HEK293T (cell line): ENCODE measurements at regions not wholly inside any gene's neighbourhood (a gene's known extent, or its start where the extent isn't known, plus 50 kb on each side); places are given as distances from the start of the nearest gene placed in this dataset.

ENCODE experiments used
- CTCF ChIA-PET: fragments of 350-600 bp; formaldehyde crosslinking; extraction: SDS; loops from one replicate; lab custom pipeline; 2021; ENCODE audit warnings: antibody characterized with exemption, inconsistent platforms; lab: Yijun Ruan, JAX
- POLR2A ChIA-PET: fragments of 350-600 bp; formaldehyde crosslinking; extraction: SDS; loops from one replicate; lab custom pipeline; 2020; ENCODE audit warnings: antibody characterized with exemption, inconsistent platforms; lab: Yijun Ruan, JAX
- DNase-seq: peaks from one replicate; pipeline ENCODE4 v3.0.0; 2012; ENCODE audit warnings: mixed read lengths; ENCODE audit errors: extremely low spot score
- ARNT ChIP-seq: fragments of 450-650 bp; IDR thresholded peaks from 2 replicates; pipeline ENCODE4 v1.6.1; 2017; ENCODE audit warnings: mild to moderate bottlenecking
- BHLHE40 ChIP-seq: fragments of 450-650 bp; IDR thresholded peaks from 2 replicates; pipeline ENCODE4 v1.6.1; 2016; ENCODE audit warnings: mild to moderate bottlenecking, moderate library complexity, borderline replicate concordance
- CTBP1 ChIP-seq: fragments of 450-650 bp; IDR thresholded peaks from 2 replicates; pipeline ENCODE4 v1.6.1; 2016; ENCODE audit warnings: borderline replicate concordance
- ELF4 ChIP-seq: fragments of 450-650 bp; IDR thresholded peaks from 2 replicates; pipeline ENCODE4 v1.6.1; 2017; ENCODE audit warnings: antibody characterized with exemption
- FOXA1 ChIP-seq: fragments of 450-650 bp; IDR thresholded peaks from 2 replicates; pipeline ENCODE4 v1.6.1; 2016; ENCODE audit warnings: mild to moderate bottlenecking
- FOXK2 ChIP-seq: fragments of 450-650 bp; IDR thresholded peaks from 2 replicates; pipeline ENCODE4 v1.6.1; 2016; ENCODE audit warnings: mild to moderate bottlenecking
- FOXM1 ChIP-seq: fragments of 450-650 bp; IDR thresholded peaks from 2 replicates; pipeline ENCODE4 v1.6.1; 2017; ENCODE audit warnings: mild to moderate bottlenecking, borderline replicate concordance
- HDGF ChIP-seq: fragments of 450-650 bp; IDR thresholded peaks from 2 replicates; pipeline ENCODE4 v1.6.1; 2017; ENCODE audit warnings: antibody characterized with exemption, borderline replicate concordance
- L3MBTL2 ChIP-seq: fragments of 450-650 bp; conservative IDR thresholded peaks from 2 replicates; pipeline ENCODE4 v1.6.1; 2016; ENCODE audit warnings: mild to moderate bottlenecking
- LEF1 ChIP-seq: fragments of 450-650 bp; IDR thresholded peaks from 2 replicates; pipeline ENCODE4 v1.6.1; 2017; ENCODE audit warnings: mild to moderate bottlenecking, borderline replicate concordance
- NFRKB ChIP-seq: fragments of 450-650 bp; IDR thresholded peaks from 2 replicates; pipeline ENCODE4 v1.6.1; 2016; ENCODE audit warnings: mild to moderate bottlenecking, moderate library complexity
- SP1 ChIP-seq: fragments of 450-650 bp; IDR thresholded peaks from 2 replicates; pipeline ENCODE4 v1.6.1; 2017
- SUZ12 ChIP-seq: fragments of 450-650 bp; IDR thresholded peaks from 2 replicates; pipeline ENCODE4 v1.6.1; 2016; ENCODE audit warnings: mild to moderate bottlenecking
- TARDBP ChIP-seq: fragments of 450-650 bp; IDR thresholded peaks from 2 replicates; pipeline ENCODE4 v1.6.1; 2016
- ZNF384 ChIP-seq: fragments of 450-650 bp; IDR thresholded peaks from 2 replicates; pipeline ENCODE4 v1.6.1; 2016
- TF ChIP-seq, protein P1 (sequence below): fragments of 450-650 bp; IDR thresholded peaks from 2 replicates; pipeline ENCODE4 v1.6.1; 2016

DNA sequence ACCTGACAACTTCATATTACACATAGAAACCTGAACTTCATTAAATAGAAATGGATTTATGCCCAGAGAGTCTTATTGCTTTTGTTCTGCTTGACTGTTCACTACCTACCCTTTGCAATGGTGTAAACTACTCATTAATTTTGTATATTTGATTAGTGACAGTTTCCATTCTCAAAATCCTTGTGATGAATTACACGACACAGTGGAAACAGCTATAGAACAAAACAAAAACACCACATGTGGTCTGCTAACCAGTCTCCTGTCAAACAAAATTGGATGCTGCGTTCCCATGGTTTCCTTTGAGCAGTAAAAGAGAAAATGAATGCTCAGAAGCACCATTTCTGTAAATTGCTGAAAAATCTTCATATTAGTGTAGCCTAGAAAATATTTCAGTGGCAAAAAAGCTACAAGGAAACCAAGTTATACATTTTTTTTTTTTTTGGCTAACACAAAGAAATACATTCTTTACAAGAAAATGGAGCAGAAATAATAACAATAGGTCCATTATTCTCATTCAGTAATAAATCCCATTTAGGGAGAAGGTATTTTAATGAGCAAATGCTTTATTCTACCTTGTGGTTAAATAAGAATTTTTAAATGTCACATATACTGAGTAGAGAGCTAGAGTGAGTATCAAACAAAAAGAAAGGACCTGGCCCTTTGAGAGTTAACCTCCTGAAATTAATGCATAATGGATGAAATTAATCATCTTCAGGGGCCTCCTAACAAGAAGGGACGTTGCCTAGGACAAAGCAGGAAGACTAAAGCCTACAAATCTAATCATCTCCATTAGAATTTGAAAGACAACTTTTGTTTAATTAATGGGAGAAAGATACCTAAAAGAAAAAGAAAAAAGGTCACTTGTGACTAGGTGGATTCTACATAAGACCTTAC lies 355.1 kb upstream of the ZC3H15 start:
- ChIA-PET POLR2A (no interaction called here), CTCF (no interaction called here)
- no peak for DNase-seq
- TF ChIP-seq LEF1 (no peak), CTBP1 (no peak), SUZ12 (no peak), ELF4 (no peak), FOXM1 (no peak), SP1 (no peak), TARDBP (no peak), HDGF (no peak), NFRKB (no peak), L3MBTL2 (no peak), FOXK2 (no peak), ZNF384 (no peak), BHLHE40 (no peak)
- TF ChIP-seq, protein P1, sequence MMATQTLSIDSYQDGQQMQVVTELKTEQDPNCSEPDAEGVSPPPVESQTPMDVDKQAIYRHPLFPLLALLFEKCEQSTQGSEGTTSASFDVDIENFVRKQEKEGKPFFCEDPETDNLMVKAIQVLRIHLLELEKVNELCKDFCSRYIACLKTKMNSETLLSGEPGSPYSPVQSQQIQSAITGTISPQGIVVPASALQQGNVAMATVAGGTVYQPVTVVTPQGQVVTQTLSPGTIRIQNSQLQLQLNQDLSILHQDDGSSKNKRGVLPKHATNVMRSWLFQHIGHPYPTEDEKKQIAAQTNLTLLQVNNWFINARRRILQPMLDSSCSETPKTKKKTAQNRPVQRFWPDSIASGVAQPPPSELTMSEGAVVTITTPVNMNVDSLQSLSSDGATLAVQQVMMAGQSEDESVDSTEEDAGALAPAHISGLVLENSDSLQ: no peak

DNA sequence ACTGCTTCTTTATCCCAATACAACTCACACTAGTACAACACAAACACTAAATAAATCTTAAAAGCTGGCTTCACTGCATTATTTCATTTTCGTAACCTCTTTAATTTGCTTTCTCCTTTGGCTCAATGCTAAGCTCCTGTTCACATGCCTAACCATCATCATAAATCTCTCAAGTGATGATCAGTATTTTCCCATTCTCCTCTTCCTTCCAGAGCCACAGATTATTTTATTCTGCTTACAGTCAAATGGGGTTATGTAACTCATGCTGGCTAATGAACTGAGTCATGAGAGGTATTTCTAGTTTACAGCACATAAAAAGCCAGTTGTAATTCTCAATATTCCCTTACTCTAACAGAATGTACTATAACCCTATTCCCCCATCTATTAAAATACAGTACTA lies 350.4 kb upstream of the ZC3H15 start:
- TF ChIP-seq FOXK2 (no peak), ELF4 (no peak), ARNT (no peak), TARDBP (no peak), SP1 (no peak), NFRKB (no peak), L3MBTL2 (no peak), FOXM1 (no peak), CTBP1 (no peak), SUZ12 (no peak), ZNF384 (no peak), HDGF (no peak), BHLHE40 (no peak), FOXA1 (no peak)
- TF ChIP-seq, protein P1: no peak
- ChIA-PET POLR2A (no interaction called here), CTCF (no interaction called here)
- no peak for DNase-seq

DNA sequence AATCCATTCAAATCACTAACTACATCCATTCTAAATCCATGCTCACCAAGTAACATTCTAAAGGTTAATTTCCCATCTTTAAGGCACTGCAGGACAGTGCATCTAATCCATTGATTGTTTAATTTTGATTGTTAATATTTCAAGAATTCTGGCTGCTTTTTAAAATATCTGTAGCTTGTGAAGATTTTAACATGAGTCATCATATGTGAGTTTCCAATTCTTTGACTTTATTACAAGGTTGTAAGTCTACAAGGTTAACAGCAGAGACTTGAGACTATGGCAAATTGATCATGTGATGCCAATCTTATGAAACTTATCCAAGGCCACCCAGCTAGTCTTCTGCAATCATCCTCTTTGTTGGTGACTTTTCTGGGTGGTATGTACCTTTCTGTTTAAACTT lies 349.2 kb upstream of the ZC3H15 start:
- CTCF ChIA-PET: no interaction called here
- POLR2A ChIA-PET: no interaction called here

DNA sequence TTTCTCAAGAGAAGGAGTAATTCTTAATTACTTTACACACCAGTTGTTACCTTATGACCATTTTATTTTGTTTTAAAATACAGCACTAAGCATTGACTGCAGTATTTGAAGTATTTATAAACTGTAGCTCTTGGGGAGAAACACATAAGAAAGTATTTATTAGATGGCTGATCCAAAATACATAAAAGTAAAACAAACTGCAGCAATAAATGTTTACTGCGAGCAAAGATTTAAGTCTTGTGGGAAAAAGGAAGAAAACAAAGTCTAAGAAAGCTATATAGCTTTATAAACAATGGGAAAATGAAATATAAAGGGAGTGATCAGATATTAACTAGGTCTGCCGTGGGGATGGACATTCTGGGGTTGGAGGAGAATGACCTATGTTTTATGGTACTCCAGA lies 347.2 kb upstream of the ZC3H15 start:
- CTCF ChIA-PET: no interaction called here
- POLR2A ChIA-PET: no interaction called here
- DNase-seq: no peak
- TF ChIP-seq LEF1: no peak
- TF ChIP-seq L3MBTL2: no peak
- TF ChIP-seq SUZ12: no peak
- TF ChIP-seq BHLHE40: no peak
- TF ChIP-seq TARDBP: no peak
- no peak for TF ChIP-seq HDGF
- no peak for TF ChIP-seq ELF4
- TF ChIP-seq FOXK2: no peak
- no peak for TF ChIP-seq FOXM1
- TF ChIP-seq ARNT: no peak
- no peak for TF ChIP-seq SP1
- no peak for TF ChIP-seq NFRKB
- TF ChIP-seq FOXA1: no peak
- TF ChIP-seq ZNF384: no peak
- TF ChIP-seq, protein P1: no peak

More for the DNA sequence above, 349.2 kb upstream of the ZC3H15 start:
- no peak for TF ChIP-seq SUZ12
- no peak for TF ChIP-seq CTBP1
- no peak for TF ChIP-seq BHLHE40
- TF ChIP-seq HDGF: no peak
- TF ChIP-seq L3MBTL2: no peak
- TF ChIP-seq LEF1: no peak
- TF ChIP-seq, protein P1: no peak
- no peak for TF ChIP-seq ARNT
- TF ChIP-seq ZNF384: no peak
- TF ChIP-seq TARDBP: no peak
- TF ChIP-seq ELF4: no peak
- TF ChIP-seq FOXK2: no peak
- TF ChIP-seq FOXM1: no peak
- no peak for TF ChIP-seq FOXA1
- TF ChIP-seq SP1: no peak
- no peak for TF ChIP-seq NFRKB
- no peak for DNase-seq

DNA sequence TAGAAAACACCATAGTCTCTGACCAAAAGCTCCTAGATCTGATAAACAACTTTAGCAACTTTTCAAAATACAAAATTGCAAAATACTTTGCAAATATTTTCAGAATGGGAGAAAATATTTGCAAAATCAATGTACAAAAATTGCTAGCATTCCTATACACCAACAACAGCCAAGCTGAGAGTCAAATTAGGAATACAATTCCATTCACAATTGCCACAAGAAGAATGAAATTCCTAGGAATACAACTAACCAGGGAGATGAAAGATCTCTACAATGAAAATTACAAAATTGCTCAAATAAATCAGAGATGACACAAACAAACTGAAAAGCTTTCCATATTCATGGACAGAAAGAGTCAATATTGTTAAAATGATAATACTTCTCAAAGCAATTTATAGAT lies 327.0 kb upstream of the ZC3H15 start:
- POLR2A ChIA-PET: no interaction called here
- CTCF ChIA-PET: no interaction called here
- DNase-seq: no peak
- TF ChIP-seq NFRKB (no peak), L3MBTL2 (no peak), ELF4 (no peak), ARNT (no peak)
